ENCODE measurements at regions not wholly inside any gene's neighbourhood (a gene's known extent, or its start where the extent isn't known, plus 50 kb on each side); places are given as distances from the start of the nearest gene placed in this dataset.

GRCh38 chr4:79078339-79078738 is 139.1 kb upstream of the PAQR3 start:
- Histone ChIP-seq H3K4me3 (ENCODE audit: control extremely low read depth in 1 of 5, extremely low read depth in 1 of 5, insufficient read depth in 1 of 5, low read depth in 2 of 5, low read length in 4 of 5) (no peak overlapping the region), H3K79me2 (ENCODE audit: control insufficient read depth, insufficient read depth, low read length) (no peaks in the 10 kb centered on the region), H3K27ac (ENCODE audit: low read length in 2 of 2) (no peak overlapping the region), H3K36me3 (replicated peaks in 1 of 2; ENCODE audit: control extremely low read depth in 1 of 2, control insufficient read depth in 1 of 2, extremely low read depth in 1 of 2, insufficient read depth in 2 of 2, low read length in 1 of 2) (no peaks in the 10 kb centered on the region), H3K27me3 (replicated peaks in 1 of 4; ENCODE audit: control extremely low read depth in 1 of 4, control insufficient read depth in 3 of 4, insufficient read depth in 4 of 4, low read length in 3 of 4) (no peaks in the 10 kb centered on the region), H3K9ac (ENCODE audit: low read length) (no peak overlapping the region), H2AFZ (ENCODE audit: insufficient read depth, low read depth, low read length, poor library complexity, severe bottlenecking) (no peak overlapping the region), H3K9me3 (ENCODE audit: control extremely low read depth in 1 of 3, control insufficient read depth in 2 of 3, insufficient read depth in 1 of 3, low read length in 2 of 3) (peaks cover 0 to 2% (median 1%) of the 10 kb centered on the region in 3 donors), H3K4me2 (replicated peaks; ENCODE audit: low read depth, low read length, poor library complexity, severe bottlenecking) (no peak overlapping the region), H3K4me1 (ENCODE audit: control insufficient read depth in 2 of 2, insufficient read depth in 2 of 2, low read length in 2 of 2) (no peaks in the 10 kb centered on the region), H4K20me1 (ENCODE audit: control insufficient read depth, insufficient read depth, low read length, poor library complexity, severe bottlenecking) (no peaks in the 10 kb centered on the region)
- peaks cover 19% of the 10 kb centered on the region for H3K9me3 Mint-ChIP-seq (ENCODE audit: insufficient read depth)
- no peaks in the 10 kb centered on the region for H3K27me3 Mint-ChIP-seq
- intact Hi-C loops (cut with micrococcal nuclease): no loop called here
- DNase-seq (no peak), ATAC-seq (ENCODE audit: low read depth) (no peak)
- 93% methylated on average over 1 of the region's 1 CpG for WGBS (ENCODE audit: insufficient coverage)
- H3K27ac Mint-ChIP-seq: no peak overlapping the region
- no peaks in the 10 kb centered on the region for H3K4me1 Mint-ChIP-seq
- POLR2A ChIA-PET: no interaction called here
- no peak overlapping the region for H3K4me3 Mint-ChIP-seq
- no peak for TF ChIP-seq EZH2 (IDR thresholded peaks at IDR 0.05; ENCODE audit: borderline replicate concordance, insufficient read depth, low read depth, low read length, poor library complexity, severe bottlenecking)
- no peak for TF ChIP-seq CTCF (IDR thresholded peaks at IDR 0.05)
- CTCF ChIA-PET: no interaction called here

GRCh38 chr4:79074040-79074439 is 134.8 kb upstream of the PAQR3 start:
- ATAC-seq (ENCODE audit: low read depth) (no peak), DNase-seq (no peak)
- intact Hi-C loops (cut with micrococcal nuclease): no loop called here
- TF ChIP-seq CTCF (IDR thresholded peaks at IDR 0.05) (no peak), EZH2 (IDR thresholded peaks at IDR 0.05; ENCODE audit: borderline replicate concordance, insufficient read depth, low read depth, low read length, poor library complexity, severe bottlenecking) (no peak)
- Histone ChIP-seq H3K4me1 (ENCODE audit: control insufficient read depth in 2 of 2, insufficient read depth in 2 of 2, low read length in 2 of 2) (no peaks in the 10 kb centered on the region), H3K27me3 (replicated peaks in 1 of 4; ENCODE audit: control extremely low read depth in 1 of 4, control insufficient read depth in 3 of 4, insufficient read depth in 4 of 4, low read length in 3 of 4) (no peaks in the 10 kb centered on the region), H3K79me2 (ENCODE audit: control insufficient read depth, insufficient read depth, low read length) (no peaks in the 10 kb centered on the region), H3K36me3 (replicated peaks in 1 of 2; ENCODE audit: control extremely low read depth in 1 of 2, control insufficient read depth in 1 of 2, extremely low read depth in 1 of 2, insufficient read depth in 2 of 2, low read length in 1 of 2) (no peaks in the 10 kb centered on the region), H3K9me3 (ENCODE audit: control extremely low read depth in 1 of 3, control insufficient read depth in 2 of 3, insufficient read depth in 1 of 3, low read length in 2 of 3) (peaks cover 0 to 2% (median 1%) of the 10 kb centered on the region in 3 donors), H3K4me3 (ENCODE audit: control extremely low read depth in 1 of 5, extremely low read depth in 1 of 5, insufficient read depth in 1 of 5, low read depth in 2 of 5, low read length in 4 of 5) (no peak overlapping the region), H2AFZ (ENCODE audit: insufficient read depth, low read depth, low read length, poor library complexity, severe bottlenecking) (no peak overlapping the region), H3K4me2 (replicated peaks; ENCODE audit: low read depth, low read length, poor library complexity, severe bottlenecking) (no peak overlapping the region), H4K20me1 (ENCODE audit: control insufficient read depth, insufficient read depth, low read length, poor library complexity, severe bottlenecking) (no peaks in the 10 kb centered on the region), H3K9ac (ENCODE audit: low read length) (no peak overlapping the region), H3K27ac (ENCODE audit: low read length in 2 of 2) (no peak overlapping the region)
- Mint-ChIP-seq H3K4me1 (no peaks in the 10 kb centered on the region), H3K9me3 (ENCODE audit: insufficient read depth) (peaks cover 13% of the 10 kb centered on the region), H3K4me3 (no peak overlapping the region), H3K27ac (no peak overlapping the region), H3K27me3 (no peaks in the 10 kb centered on the region)
- ChIA-PET POLR2A (no interaction called here), CTCF (no interaction called here)
- WGBS (ENCODE audit: insufficient coverage): no CpG with 5 or more reads among the region's 1 CpG
